Right cardiac atrium (tissue), 5 donors: ENCODE measurements at regions not wholly inside any gene's neighbourhood (a gene's known extent, or its start where the extent isn't known, plus 50 kb on each side); places are given as distances from the start of the nearest gene placed in this dataset.
"Not testable (repeated sequence)": the region's sequence is repeated elsewhere in the genome, so short reads cannot be mapped to it uniquely, and the experiment has no call there.

Experiments used
- ATAC-seq, 2 donors: fragments of 200-7000 bp; cut with Tn5 transposase; one replicate each; pipeline versions ENCODE4 v1.8.0 to v1.9.1; 2020; ENCODE audit warnings: moderate library complexity in 2 of 2, mild to moderate bottlenecking in 1 of 2
- DNase-seq, 3 donors: peaks; one replicate each; pipeline ENCODE4 v3.0.0-alpha.2; 2020
- H3K27ac ChIP-seq: one replicate; pipeline ENCODE4 v1.5.1; 2013; ENCODE audit warnings: mild to moderate bottlenecking, low read length, control low read depth, moderate library complexity
- H3K27me3 ChIP-seq: one replicate; pipeline ENCODE4 v1.6.1; 2013; ENCODE audit not compliant: control insufficient read depth, insufficient read depth
- H3K4me1 ChIP-seq: one replicate; pipeline ENCODE4 v1.6.1; 2013; ENCODE audit warnings: low read length; ENCODE audit not compliant: control insufficient read depth, insufficient read depth
- H3K4me3 ChIP-seq: one replicate; pipeline ENCODE4 v1.5.1; 2013; ENCODE audit warnings: low read length, control low read depth
- H3K9me3 ChIP-seq: one replicate; pipeline ENCODE4 v1.6.1; 2013; ENCODE audit warnings: low read length; ENCODE audit not compliant: control insufficient read depth
- WGBS: extraction: QIAGEN DNeasy Blood & Tissue Kit; methylation state at CpG from one replicate; pipeline ENCODE4 v1.1.7; 2013; 5-methylcytosine and 5-hydroxymethylcytosine counted together
- intact Hi-C, 4 donors: fragments of 100-400 bp; cut with DNase I; formaldehyde crosslinking; loops; one replicate each; pipeline versions ENCODE4 v1.11.0 to v1.14.0; 2022 to 2023
- donor health status: healthy with polysubstance abuse.
- donor health status: DM: no; HTN: yes; CAD: no.
- donor health status: DM: no; HTN: no; CAD: no.
- donor health status: DM: no; HTN: yes; CAD: no; lungs with severe emphysema.
- donor health status: DM: yes; HTN: yes; CAD: no.

- Histone ChIP-seq H3K27me3 (no peaks in the 10 kb centered on the region), H3K4me3 (no peak overlapping the region), H3K27ac (no peak overlapping the region), H3K9me3 (no peaks in the 10 kb centered on the region), H3K4me1 (no peaks in the 10 kb centered on the region)
- DNase-seq (no peak), ATAC-seq (no peak)
- intact Hi-C loops, result no loop called here
- 77% methylated on average over 14 of the region's 14 CpGs for WGBS
Measured at GRCh38 chr17:79548116-79548515, 62.7 kb downstream of the RBFOX3 start.

- Histone ChIP-seq H3K27ac (no peak overlapping the region), H3K9me3 (no peaks in the 10 kb centered on the region), H3K27me3 (no peaks in the 10 kb centered on the region), H3K4me3 (no peak overlapping the region), H3K4me1 (no peaks in the 10 kb centered on the region)
- intact Hi-C loops, result no loop called here
- ATAC-seq (no peak), DNase-seq (no peak)
- 84% methylated on average over 10 of the region's 10 CpGs for WGBS
Measured at GRCh38 chr17:79547586-79547985, 63.3 kb downstream of the RBFOX3 start.

GRCh38 chr17:79547171-79547570 lies 63.7 kb downstream of the RBFOX3 start:
- H3K27me3 ChIP-seq, H3K9me3 ChIP-seq, DNase-seq, H3K4me1 ChIP-seq, H3K4me3 ChIP-seq, intact Hi-C loops, H3K27ac ChIP-seq, ATAC-seq: not testable (repeated sequence)
- WGBS, result 91% methylated on average over 12 of the region's 12 CpGs

GRCh38 chr17:79546386-79546785 lies 64.5 kb downstream of the RBFOX3 start:
- Histone ChIP-seq H3K9me3 (no peaks in the 10 kb centered on the region), H3K4me3 (no peak overlapping the region), H3K27ac (no peak overlapping the region), H3K27me3 (no peaks in the 10 kb centered on the region), H3K4me1 (no peaks in the 10 kb centered on the region)
- ATAC-seq (no peak), DNase-seq (no peak)
- 73% methylated on average over 10 of the region's 10 CpGs for WGBS
- intact Hi-C loops, result no loop called here

- H3K27me3 ChIP-seq, result no peaks in the 10 kb centered on the region
- intact Hi-C loops, result no loop called here
- WGBS, result 74% methylated on average over 20 of the region's 20 CpGs
- no peaks in the 10 kb centered on the region for H3K9me3 ChIP-seq
- no peak for ATAC-seq
- no peaks in the 10 kb centered on the region for H3K4me1 ChIP-seq
- no peak overlapping the region for H3K27ac ChIP-seq
- no peak overlapping the region for H3K4me3 ChIP-seq
- DNase-seq, result no peak
Measured at GRCh38 chr17:79545251-79546005, 65.4 kb downstream of the RBFOX3 start.

- no peak for DNase-seq
- 85% methylated on average over 19 of the region's 19 CpGs for WGBS
Measured at GRCh38 chr17:79544142-79544914, 66.5 kb downstream of the RBFOX3 start.

GRCh38 chr17:79543531-79543930 lies 67.3 kb downstream of the RBFOX3 start:
- ATAC-seq, result no peak
- Histone ChIP-seq H3K9me3 (no peaks in the 10 kb centered on the region), H3K4me3 (no peak overlapping the region), H3K27me3 (no peaks in the 10 kb centered on the region), H3K27ac (no peak overlapping the region), H3K4me1 (no peaks in the 10 kb centered on the region)
- intact Hi-C loops, result no loop called here
- no peak for DNase-seq
- WGBS, result 30% methylated on average over 15 of the region's 15 CpGs

More at GRCh38 chr17:79544142-79544914, 66.5 kb downstream of the RBFOX3 start:
- H3K4me1 ChIP-seq, result no peaks in the 10 kb centered on the region
- intact Hi-C loops, result no loop called here
- no peak overlapping the region for H3K4me3 ChIP-seq
- no peaks in the 10 kb centered on the region for H3K27me3 ChIP-seq
- no peak overlapping the region for H3K27ac ChIP-seq
- no peaks in the 10 kb centered on the region for H3K9me3 ChIP-seq
- ATAC-seq, result no peak

GRCh38 chr17:79542718-79543117 lies 68.1 kb downstream of the RBFOX3 start:
- DNase-seq (no peak), ATAC-seq (no peak)
- no peak overlapping the region for H3K4me3 ChIP-seq
- H3K4me1 ChIP-seq, result no peaks in the 10 kb centered on the region
- intact Hi-C loops, result no loop called here
- WGBS, result 80% methylated on average over 8 of the region's 8 CpGs
- H3K9me3 ChIP-seq, result no peaks in the 10 kb centered on the region
- H3K27me3 ChIP-seq, result no peaks in the 10 kb centered on the region
- no peak overlapping the region for H3K27ac ChIP-seq

GRCh38 chr17:79541056-79541850 lies 69.6 kb downstream of the RBFOX3 start:
- Histone ChIP-seq H3K9me3 (no peaks in the 10 kb centered on the region), H3K27me3 (no peaks in the 10 kb centered on the region), H3K27ac (no peak overlapping the region), H3K4me1 (no peaks in the 10 kb centered on the region), H3K4me3 (no peak overlapping the region)
- DNase-seq, result no peak
- ATAC-seq, result no peak
- intact Hi-C loops, result no loop called here
- 86% methylated on average over 15 of the region's 15 CpGs for WGBS

- no peaks in the 10 kb centered on the region for H3K27me3 ChIP-seq
- WGBS, result 73% methylated on average over 25 of the region's 25 CpGs
- ATAC-seq (no peak), DNase-seq (no peak)
- intact Hi-C loops, result no loop called here
- H3K27ac ChIP-seq, result no peak overlapping the region
- H3K9me3 ChIP-seq, result no peaks in the 10 kb centered on the region
- H3K4me3 ChIP-seq, result no peak overlapping the region
- no peaks in the 10 kb centered on the region for H3K4me1 ChIP-seq
Measured at GRCh38 chr17:79539944-79540705, 70.7 kb downstream of the RBFOX3 start.
